ENCODE measurements at regions not wholly inside any gene's neighbourhood (a gene's known extent, or its start where the extent isn't known, plus 50 kb on each side); places are given as distances from the start of the nearest gene placed in this dataset.

DNA sequence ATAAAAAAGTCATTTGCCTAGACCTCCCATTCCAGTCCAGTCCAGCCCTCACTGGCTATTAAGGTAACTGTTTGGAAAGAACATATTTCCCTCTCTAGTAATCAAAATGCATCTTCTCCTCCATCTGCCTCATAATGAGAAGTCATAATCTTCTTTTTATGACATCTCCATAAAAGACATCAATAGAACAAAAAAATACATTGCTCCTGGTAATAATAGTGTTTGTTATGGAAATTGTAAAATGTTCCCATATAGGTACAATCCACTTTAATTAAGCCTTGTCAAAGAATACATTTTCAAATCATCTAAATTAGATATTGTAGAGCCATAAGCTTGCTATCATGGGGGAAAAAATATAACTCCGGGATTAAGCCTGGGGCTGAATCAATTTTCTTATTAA lies 461.6 kb downstream of the LRATD1 start:
- no peak for DNase-seq (ENCODE audit: low read depth in 1 of 2, low spot score in 2 of 2)
- no peak overlapping the region for H3K9ac ChIP-seq (replicated peaks in 1 of 4; ENCODE audit: extremely low read depth in 1 of 4, low read depth in 3 of 4, low read length in 3 of 4)
- no peak overlapping the region for H3K4ac ChIP-seq (replicated peaks; ENCODE audit: insufficient read length, low read depth, low read length)
- no peak overlapping the region for H2AK5ac ChIP-seq (ENCODE audit: low read depth, low read length)
- WGBS, 2 experiments (ENCODE audit: extremely low coverage in 1 of 2, insufficient coverage in 1 of 2, insufficient read length in 1 of 2, insufficient replicate concordance in 2 of 2, low coverage in 1 of 2, low lambda C conversion rate in 2 of 2, missing lambda C conversion rate in 1 of 2), result 93% methylated on average over 1 of the region's 1 CpG; no CpG with 5 or more reads in 1 of the 2 experiments
- H3K4me1 ChIP-seq (replicated peaks in 1 of 4; ENCODE audit: control insufficient read depth in 3 of 4, insufficient read depth in 4 of 4, low read length in 3 of 4), result peaks cover 0 to 11% (median 9%) of the 10 kb centered on the region in 4 experiments; a peak in 5 of 7 replicates
- H3K4me3 ChIP-seq (ENCODE audit: extremely low read depth in 1 of 4, insufficient read depth in 2 of 4, low read depth in 3 of 4, low read length in 4 of 4), result no peak overlapping the region
- H4K91ac ChIP-seq (replicated peaks; ENCODE audit: insufficient read length, low read length), result no peak overlapping the region
- H2BK12ac ChIP-seq (ENCODE audit: low read depth, low read length), result no peak overlapping the region
- no peak for FAIRE-seq
- H3K4me2 ChIP-seq (ENCODE audit: insufficient read depth in 1 of 2, low read depth in 2 of 2, low read length in 2 of 2), result no peak overlapping the region
- no peak overlapping the region for H2BK20ac ChIP-seq (ENCODE audit: low read length)
- H2BK120ac ChIP-seq (replicated peaks; ENCODE audit: low read depth, low read length), result no peak overlapping the region
- H3K36me3 ChIP-seq (ENCODE audit: control insufficient read depth in 2 of 4, insufficient read depth in 4 of 4, low read length in 3 of 4), result no peaks in the 10 kb centered on the region
- H3K27me3 ChIP-seq (replicated peaks in 1 of 4; ENCODE audit: control insufficient read depth in 3 of 4, extremely low read depth in 1 of 4, insufficient read depth in 3 of 4, low read length in 3 of 4), result no peaks in the 10 kb centered on the region
- H4K5ac ChIP-seq (ENCODE audit: insufficient read length, low read depth, low read length), result no peak overlapping the region
- no peak overlapping the region for H2BK15ac ChIP-seq (ENCODE audit: low read length)
- 0 out of 2 replicates have a peak overlapping the region, but pooled peaks have one; percentile 70 for H2AFZ ChIP-seq (ENCODE audit: low read length)
- H3K9me3 ChIP-seq (ENCODE audit: insufficient read depth in 2 of 2, low read depth in 1 of 2, low read length in 1 of 2), result peaks cover 0 to 4% of the 10 kb centered on the region in 2 experiments; a peak in 2 of 4 replicates
- H3K23ac ChIP-seq (ENCODE audit: insufficient read length), result no peak overlapping the region
- H3K79me1 ChIP-seq (ENCODE audit: low read depth, low read length), result no peaks in the 10 kb centered on the region; the same call in 1 of the 2 replicates
- no peak overlapping the region for H4K8ac ChIP-seq (ENCODE audit: extremely low read depth, insufficient read depth, low read length)
- ChIA-PET CTCF (ENCODE audit: partially characterized antibody) (interaction anchor here (0.6 kb wide), 1 partner anchor 1517 kb away, joined by 3 read pairs; no protein-coding TSS in a partner anchor), POLR2A (ENCODE audit: partially characterized antibody) (no interaction called here)
- 0 out of 2 replicates have a peak overlapping the region, but pooled peaks have one; percentile 14 for H3K18ac ChIP-seq (ENCODE audit: extremely low read depth, low read length)
- no peak overlapping the region for H3K56ac ChIP-seq (replicated peaks; ENCODE audit: insufficient read length, low read depth, low read length)
- no peaks in the 10 kb centered on the region for H3K23me2 ChIP-seq (ENCODE audit: low read depth, low read length)
- H3K79me2 ChIP-seq (ENCODE audit: control insufficient read depth in 1 of 2, insufficient read depth in 2 of 2, low read length in 2 of 2), result no peaks in the 10 kb centered on the region
- TF ChIP-seq CBX5 (IDR thresholded peaks at IDR 0.05; ENCODE audit: low read depth, low read length) (no peak), POU5F1 (IDR thresholded peaks at IDR 0.05; ENCODE audit: low read depth, low read length) (no peak), GTF2F1 (IDR thresholded peaks at IDR 0.05; ENCODE audit: borderline replicate concordance, low read depth, low read length) (no peak)
- no peak overlapping the region for H3K14ac ChIP-seq (ENCODE audit: insufficient read length)
- H4K20me1 ChIP-seq (replicated peaks in 1 of 2; ENCODE audit: control insufficient read depth in 1 of 2, insufficient read depth in 2 of 2, low read length in 2 of 2), result no peaks in the 10 kb centered on the region
- no peak overlapping the region for H2BK5ac ChIP-seq (ENCODE audit: low read depth, low read length)
- H3K27ac ChIP-seq (ENCODE audit: low read depth, low read length), result no peak overlapping the region
